GM08714 (cell line): ENCODE measurements at regions not wholly inside any gene's neighbourhood (a gene's known extent, or its start where the extent isn't known, plus 50 kb on each side); places are given as distances from the start of the nearest gene placed in this dataset.

Source experiments
- H3K4me3 ChIP-seq: fragments of 200-500 bp; sonication (Bioruptor generic); 2 replicates; pipeline ENCODE4 v1.5.1; 2014; ENCODE audit warnings: mild to moderate bottlenecking, low read length, inconsistent platforms
- ZNF274 ChIP-seq: IDR thresholded peaks from 2 replicates; pipeline ENCODE4 v1.6.1; 2012; ENCODE audit warnings: mild to moderate bottlenecking, low read depth, low read length

DNA sequence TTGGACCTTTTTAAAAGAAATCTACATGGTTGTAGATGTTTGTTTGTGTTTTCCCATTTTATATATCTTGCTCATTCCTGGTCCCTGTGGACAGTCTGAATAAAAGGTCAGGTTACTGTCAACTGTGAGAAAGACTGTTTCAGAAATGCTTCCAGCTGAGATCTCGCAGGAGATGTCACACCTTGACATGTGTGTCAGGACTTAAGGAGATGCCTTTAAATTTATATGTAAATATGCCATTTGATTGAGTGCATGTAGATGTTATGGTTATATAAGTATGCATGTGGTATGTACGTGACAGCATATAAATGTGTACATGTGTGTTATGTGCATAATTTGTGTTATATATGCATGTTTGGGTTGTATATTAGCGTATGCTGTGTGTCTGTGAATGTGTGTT, 2172.3 kb upstream of the CELF4 start:
- TF ChIP-seq ZNF274: no peak
- H3K4me3 ChIP-seq: no peak overlapping the region

DNA sequence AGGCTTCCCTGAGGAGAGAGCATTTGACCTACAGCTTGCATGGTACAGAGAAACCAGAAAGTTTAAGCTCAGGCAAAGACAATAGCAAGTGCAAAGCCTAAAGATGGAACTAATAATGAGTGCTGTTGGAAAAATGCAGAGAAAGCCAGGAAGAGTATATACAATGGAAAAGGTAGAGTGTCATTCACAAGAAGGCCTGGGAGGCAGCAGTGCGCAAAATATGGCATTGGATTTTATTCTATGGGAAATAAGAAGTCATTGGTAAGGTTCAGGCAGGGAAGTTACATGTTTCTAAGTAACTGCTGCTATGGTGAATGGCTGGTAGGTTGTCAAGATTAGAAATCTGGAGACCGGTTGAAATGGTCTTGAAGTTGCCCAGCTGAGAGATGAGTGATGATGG, 2167.3 kb upstream of the CELF4 start:
- H3K4me3 ChIP-seq: no peak overlapping the region
- no peak for TF ChIP-seq ZNF274

DNA sequence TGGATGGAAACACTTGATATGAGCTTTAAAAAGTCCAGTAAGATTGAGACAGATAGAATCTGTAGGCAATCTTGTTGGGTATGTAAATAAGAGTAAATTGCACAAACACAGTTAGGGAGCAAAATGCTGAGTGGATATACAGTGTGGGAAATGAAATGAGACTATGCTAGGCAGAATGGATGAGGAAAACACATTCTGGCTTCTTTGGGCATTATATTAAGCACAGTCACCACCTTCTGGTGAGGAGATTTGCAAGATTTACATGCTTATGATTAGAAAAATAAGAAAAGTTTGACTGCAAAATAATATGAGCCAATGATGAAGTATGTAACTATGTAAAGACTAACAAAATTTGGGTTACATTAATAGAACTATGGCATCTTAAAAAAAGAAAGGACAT, 2165.0 kb upstream of the CELF4 start:
- H3K4me3 ChIP-seq: no peak overlapping the region
- no peak for TF ChIP-seq ZNF274

DNA sequence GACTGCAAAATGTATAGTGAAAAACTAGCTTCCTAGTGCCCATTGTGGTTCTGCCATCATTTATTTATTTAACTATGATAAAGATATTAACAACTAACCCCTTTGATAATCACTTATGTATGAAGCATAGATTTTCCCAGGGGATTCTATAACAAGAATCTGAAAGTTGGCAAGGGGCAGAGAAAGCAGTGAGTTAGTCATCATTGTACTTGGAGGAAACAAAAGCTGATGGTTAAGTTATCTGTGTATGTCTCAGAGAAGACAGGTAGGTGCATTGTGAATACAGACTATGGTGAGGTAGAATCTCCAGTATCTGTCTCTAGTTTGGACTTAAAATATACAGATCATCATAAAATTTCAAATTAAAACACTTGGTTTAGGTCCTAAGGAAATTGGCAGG, 2159.1 kb upstream of the CELF4 start:
- no peak overlapping the region for H3K4me3 ChIP-seq
- no peak for TF ChIP-seq ZNF274

DNA sequence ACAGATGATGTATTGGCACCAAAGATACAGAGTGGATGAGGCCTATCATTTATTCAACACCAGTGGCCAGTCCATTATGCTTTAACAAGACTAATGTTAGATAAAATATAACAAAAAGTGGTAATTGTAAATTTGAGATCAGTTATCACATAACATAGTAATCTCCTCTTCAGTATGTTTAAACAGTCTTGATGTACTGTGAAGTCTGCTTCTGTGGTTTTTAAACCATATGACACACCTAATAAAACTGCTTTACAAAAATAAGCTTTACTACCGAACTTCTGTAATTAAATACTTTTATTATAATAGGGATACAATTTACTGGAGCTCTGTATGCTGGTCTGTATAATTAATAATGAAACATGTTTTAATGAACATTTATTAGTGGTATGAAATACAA, 2156.1 kb upstream of the CELF4 start:
- no peak overlapping the region for H3K4me3 ChIP-seq
- TF ChIP-seq ZNF274: no peak

DNA sequence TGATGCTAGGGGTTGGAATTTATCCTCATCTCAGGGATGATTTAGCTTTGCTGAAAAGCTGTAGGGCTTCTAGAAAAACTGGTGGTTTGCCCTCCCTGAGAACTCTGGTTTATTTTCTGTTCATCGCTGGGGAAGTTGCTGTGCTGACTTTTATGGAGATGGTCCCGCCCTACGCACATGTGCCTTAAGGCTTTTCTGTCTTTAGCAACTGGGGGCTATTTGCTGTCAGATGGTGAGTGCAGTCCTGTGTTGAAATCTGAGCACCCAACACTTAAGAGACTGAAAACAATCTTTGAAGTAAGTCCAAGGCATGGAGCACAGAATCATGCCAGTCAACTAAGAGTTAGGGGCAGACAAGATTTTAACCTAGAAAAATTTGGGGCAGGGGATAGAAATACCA, 2148.4 kb upstream of the CELF4 start:
- H3K4me3 ChIP-seq: no peak overlapping the region
- TF ChIP-seq ZNF274: no peak

DNA sequence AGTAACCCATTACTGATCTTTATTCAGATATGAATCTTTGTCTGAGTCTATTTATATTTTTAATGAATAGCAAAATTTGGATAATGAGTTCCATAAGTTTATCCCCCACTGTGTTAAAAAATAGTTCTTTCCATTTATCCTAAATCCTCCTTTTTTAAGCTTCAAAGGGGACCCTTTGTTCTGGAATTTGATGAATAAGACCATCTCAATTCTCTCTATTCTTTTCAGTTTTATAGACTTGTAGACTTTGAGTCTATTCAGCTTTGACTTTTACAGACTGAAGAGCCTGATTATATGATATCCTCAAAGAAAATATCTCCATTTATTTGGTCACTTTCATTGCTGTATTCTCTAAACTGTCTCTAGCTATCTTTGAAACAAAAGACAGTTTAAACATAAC, 2146.1 kb upstream of the CELF4 start:
- no peak for TF ChIP-seq ZNF274
- H3K4me3 ChIP-seq: no peak overlapping the region

DNA sequence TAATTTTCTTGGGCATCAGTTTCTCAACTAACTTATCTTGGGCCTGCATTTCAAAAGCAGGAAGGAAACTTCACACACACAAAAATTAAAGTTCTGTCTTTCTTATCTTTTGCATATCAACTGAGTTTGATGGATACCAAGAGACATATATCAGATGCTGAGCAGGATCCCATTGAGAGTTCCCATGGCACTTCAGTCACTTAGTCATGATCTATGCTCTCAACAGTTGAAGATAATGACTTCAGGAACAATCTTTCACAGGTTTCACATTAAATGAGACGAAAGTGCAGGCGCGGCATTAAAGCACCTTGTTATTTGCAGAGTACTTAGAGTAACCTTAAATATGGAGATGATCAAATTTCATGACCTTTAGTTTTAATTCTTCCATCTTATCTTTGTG, 2139.8 kb upstream of the CELF4 start:
- no peak overlapping the region for H3K4me3 ChIP-seq
- TF ChIP-seq ZNF274: no peak

DNA sequence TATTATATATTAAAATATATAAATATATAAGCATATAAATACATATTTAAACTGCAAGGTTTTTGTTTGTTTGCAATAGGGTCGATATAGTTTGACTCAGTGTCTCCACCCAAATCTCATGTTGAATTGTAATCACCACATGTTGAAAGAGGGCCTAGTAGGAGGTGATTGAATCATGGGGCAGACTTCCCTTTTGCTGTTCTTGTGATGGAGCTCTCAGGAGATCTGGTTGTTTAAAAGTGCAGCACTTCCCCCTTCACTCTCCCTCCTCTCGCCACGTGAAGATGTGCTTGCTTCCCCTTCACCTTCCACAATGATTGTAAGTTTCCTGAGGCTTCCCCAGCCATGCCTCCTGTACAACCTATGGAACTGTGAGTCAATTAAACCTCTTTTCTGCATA, 2137.3 kb upstream of the CELF4 start:
- H3K4me3 ChIP-seq: no peak overlapping the region
- no peak for TF ChIP-seq ZNF274

DNA sequence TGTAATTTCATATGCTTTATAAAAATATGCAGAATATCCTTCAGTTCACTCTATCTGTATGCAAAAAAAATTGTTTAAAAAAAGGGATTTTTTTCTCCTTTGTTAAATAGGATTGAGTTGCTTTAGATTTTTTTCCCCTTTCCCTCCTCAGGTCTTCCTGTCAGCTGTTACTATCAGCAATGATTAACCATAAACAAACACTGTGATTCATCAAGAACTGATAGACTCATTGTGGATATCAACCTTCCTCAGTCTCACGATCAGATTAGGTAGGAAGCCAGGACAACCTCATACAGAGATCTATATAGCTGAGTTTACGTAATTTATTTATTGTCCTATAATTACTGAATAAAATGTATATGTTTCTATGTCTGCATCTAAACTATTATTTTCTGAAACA, 2136.2 kb upstream of the CELF4 start:
- TF ChIP-seq ZNF274: no peak
- no peak overlapping the region for H3K4me3 ChIP-seq

DNA sequence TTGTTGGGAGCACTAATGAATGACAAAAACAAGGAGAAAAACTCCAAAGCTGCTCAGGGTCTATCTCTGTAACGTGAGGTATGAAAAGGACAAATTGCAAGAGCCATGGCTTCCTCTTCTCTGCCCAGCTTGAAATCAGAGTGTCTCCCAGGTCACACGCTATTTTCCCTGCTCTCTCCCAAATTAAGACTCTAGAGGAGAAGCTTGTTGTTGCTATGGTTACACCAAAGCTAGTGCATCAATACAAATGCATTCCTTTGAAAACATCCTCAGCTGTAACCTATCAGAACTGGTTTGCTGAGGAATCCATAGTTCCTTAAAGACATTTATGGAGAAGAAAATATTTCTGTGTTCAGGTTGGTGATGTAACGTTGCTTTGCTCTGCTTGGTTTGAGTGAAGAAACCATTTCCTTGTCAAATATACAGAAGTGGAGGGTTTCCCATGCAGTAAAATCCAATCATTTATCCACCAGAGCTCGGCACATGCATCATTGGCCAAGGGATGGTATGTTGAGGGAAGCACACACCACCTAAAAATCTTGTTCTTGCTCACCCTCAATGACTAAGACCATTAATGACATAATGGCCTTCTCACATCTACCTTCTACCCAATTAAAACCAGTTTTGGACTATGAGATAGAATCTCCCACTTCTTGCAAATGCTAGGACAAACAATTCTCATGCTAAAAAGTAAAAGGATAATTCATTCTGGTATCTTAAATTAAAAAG, 2135.6 kb upstream of the CELF4 start:
- TF ChIP-seq ZNF274: no peak
- H3K4me3 ChIP-seq: no peak overlapping the region

DNA sequence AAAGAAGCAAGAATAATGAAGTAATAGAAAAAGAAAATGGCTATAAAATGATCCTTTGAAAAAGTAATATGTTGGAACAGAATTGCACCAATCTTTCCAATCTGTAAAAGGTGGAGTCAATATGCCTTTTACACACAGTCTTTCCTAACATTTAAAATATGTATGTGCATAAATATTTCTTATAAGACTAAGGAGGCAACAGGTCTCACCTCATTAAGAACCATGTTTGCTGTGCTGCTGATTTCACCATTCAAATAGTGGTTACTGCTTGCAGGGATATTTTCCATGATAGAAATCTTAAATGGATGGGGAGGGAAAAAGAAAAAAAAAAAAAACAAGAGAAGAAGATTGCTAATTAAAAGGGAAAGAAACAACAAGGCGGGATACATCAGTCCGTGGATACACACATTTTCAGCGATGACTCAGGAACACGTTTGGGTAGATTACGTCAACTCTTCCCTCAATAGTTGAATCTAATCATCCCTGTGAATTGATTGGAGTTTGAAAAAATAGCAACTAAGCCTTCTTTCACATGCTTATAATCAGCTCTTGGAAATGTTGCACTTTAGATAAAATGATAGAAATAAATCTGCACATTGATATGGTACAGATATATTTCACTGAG, 2133.9 kb upstream of the CELF4 start:
- TF ChIP-seq ZNF274: no peak

DNA sequence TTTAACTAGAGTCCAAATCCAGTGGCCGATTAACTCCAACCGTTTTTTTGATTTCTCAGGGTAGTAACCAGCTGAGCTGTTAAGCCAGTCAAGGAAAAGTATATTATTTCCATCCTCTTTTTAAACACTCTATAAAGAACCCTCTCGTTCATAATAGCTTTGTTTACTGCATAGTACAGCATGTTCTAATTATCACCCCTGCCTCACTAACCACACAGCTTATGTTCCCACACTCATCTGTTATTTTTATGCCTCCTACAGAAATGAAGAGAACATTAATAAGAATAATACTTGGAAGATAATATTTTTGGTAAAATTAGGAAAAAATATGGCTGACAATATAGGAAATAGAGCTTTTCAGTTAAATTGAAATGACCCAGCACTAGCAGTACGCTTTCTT, 2132.8 kb upstream of the CELF4 start:
- no peak for TF ChIP-seq ZNF274
- no peak overlapping the region for H3K4me3 ChIP-seq

More for the DNA sequence above, 2133.9 kb upstream of the CELF4 start:
- no peak overlapping the region for H3K4me3 ChIP-seq

DNA sequence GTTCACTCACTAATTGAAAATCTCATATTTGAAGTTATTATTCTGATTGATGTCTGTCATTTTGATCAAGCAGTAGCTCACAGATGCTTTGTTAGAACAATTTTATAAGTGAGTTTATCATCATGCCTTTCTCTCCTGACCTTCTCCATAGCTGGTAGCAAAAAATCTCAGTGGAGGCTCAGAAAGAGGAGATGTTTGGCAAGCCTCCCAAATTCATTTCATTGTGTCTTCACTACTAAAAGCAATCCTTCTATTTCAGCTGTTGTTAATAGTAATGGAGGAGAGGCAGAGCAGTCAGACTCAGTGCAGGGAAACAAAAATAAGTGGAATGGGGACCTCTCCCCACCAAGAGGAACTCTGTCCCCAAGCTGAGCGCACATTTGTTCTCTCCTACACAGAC, 2127.8 kb upstream of the CELF4 start:
- H3K4me3 ChIP-seq: no peak overlapping the region
- TF ChIP-seq ZNF274: no peak

DNA sequence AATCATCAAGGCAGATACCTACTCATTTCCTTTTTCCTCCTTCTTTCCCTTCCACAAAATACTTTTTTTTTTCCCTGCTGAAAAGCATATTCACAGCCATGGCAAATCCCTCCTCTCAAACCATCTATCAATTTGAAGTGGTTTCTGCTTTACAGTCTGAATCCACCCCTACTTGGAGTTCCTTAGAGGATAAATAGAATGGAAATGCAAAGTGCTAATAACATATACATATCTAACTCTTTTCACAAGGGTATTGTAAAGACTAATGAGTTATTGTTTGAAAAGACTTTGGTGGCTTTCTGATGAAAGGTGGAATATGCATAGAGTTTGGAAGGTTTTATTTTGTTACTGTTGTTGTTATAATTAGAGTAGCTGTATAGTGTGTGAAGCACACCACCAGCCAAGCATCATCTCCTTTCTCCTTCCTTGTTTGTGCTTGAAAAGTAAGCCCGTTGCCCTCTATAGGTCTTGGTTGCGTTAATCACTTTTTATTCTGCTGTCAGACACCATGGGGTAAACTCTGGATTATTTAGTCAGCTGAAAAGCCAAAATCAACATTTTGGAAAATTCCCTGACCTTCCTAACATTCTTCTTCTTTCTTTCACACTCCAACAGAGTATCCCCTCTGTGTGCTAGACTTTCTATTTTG, 2126.9 kb upstream of the CELF4 start:
- no peak for TF ChIP-seq ZNF274
- no peak overlapping the region for H3K4me3 ChIP-seq
